GM19438 (cell line): ENCODE measurements at regions not wholly inside any gene's neighbourhood (a gene's known extent, or its start where the extent isn't known, plus 50 kb on each side); places are given as distances from the start of the nearest gene placed in this dataset.
"Not testable (repeated sequence)": the region's sequence is repeated elsewhere in the genome, so short reads cannot be mapped to it uniquely, and the experiment has no call there.

Experiments
- ATAC-seq: cut with Tn5 transposase; IDR thresholded peaks from one replicate; pipeline ENCODE4 v1.9.1; 2021; ENCODE audit warnings: low read depth; ENCODE audit not compliant: unreplicated experiment

DNA sequence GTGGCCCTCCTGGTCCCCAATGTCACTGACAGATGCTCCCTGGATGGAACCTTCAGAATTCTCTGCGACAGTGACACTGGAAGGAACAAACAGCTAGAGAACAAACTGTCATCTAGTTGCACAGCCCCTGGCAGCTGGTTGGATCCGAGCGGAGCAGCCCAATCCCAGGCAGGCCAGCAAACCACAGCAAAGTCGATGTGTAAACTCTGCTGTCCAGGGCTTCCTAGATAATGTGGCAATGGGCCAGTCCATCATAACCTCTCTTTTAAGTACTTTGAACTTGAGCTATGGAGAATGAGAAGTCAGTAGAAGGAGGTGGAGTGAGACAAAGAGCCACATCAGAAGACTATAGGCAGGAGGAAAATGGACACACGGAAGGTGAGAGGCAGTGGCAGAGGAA is 323.0 kb downstream of the CBLN1 start:
- no peak for ATAC-seq

DNA sequence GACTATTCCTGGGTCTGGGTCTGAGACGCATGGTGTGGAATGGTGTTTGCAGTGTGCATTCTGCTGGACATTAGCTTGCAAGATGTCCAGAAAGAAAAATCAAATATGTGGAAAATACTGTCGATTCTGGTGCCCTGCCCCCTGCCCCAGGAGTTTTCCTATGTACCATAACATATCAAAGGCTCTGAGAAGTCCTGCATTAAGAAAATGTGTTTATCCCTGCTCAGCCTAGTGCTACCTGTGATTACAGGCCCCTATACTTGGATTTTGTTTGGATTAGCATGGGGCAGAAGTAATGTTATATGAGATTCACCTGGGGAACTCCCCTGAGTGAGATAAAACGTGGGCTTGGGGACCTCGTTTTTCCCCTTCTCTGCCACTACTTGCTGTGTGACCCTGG is 325.0 kb downstream of the CBLN1 start:
- ATAC-seq: no peak

DNA sequence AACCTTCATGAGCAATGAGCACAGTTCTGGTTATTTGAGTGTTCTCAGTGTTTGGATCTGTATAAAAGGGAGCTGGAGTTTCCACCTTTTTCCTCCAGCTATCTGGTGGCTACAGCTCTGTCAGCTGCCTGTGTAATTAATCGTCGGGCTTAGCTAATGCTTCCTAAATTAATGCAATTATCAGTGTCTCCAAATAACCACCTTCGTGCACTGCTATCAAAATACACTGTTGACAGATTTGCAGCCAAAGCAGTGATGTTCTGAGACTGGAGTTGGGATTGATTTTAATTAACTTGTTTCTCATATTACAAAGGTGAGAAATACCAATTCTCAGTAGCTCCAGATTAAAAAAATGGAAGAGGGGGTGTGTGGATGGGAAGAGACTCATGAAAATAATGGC is 325.8 kb downstream of the CBLN1 start:
- ATAC-seq: no peak

DNA sequence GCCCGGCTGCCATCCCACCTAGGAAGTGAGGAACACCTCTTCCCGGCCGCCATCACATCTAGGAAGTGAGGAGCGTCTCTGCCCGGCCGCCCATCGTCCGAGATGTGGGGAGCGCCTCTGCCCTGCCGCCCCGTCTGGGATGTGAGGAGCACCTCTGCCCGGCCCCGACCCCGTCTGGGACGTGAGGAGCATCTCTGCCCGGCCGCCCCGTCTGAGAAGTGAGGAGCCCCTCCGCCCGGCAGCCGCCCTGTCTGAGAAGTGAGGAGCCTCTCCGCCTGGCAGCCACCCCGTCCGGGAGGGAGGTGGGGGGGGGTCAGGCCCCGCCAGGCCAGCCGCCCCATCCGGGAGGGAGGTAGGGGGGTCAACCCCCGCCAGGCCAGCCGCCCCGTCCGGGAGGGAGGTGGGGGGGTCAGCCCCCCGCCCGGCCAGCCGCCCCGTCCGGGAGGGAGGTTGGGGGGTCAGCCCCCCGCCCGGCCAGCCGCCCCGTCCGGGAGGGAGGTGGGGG is 330.0 kb downstream of the CBLN1 start:
- ATAC-seq: not testable (repeated sequence)

DNA sequence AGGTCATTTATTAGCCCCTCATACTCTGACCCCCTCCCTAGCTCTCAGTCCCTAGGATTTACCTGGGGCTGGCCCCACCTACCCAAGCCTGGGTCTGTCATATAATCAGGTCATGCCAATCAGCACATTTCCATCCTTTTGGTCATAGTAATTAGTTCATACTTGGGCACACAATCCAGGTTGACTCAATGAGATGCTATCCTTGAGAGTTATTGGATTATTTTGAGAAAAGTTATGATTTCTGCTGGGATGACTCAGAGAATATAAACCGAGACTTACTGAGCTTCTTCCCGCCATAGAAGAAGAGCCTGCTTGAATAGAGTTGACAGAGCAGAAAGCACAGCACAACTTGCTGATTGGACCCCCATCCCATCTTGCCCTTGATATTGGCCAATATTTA is 331.5 kb downstream of the CBLN1 start:
- ATAC-seq: no peak

DNA sequence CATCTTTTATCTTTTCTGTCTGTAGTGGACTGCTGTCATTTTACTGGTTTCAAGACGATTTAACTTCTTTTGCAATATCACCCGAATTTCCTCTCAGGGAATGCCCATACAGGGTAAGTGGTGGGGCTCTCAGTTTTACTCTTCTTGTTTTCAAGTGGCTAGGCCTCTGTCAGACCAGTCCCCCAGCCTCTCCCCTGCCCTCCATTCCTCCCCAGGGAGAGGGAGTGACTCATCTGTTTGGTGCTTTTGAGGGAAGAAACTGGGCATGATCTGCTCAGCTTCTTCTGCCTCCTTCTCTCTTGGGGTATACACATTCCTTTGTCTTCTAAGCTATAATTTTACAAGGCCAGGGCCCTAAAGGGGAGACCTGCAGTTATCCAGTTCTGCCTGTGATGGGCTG is 332.0 kb downstream of the CBLN1 start:
- no peak for ATAC-seq

DNA sequence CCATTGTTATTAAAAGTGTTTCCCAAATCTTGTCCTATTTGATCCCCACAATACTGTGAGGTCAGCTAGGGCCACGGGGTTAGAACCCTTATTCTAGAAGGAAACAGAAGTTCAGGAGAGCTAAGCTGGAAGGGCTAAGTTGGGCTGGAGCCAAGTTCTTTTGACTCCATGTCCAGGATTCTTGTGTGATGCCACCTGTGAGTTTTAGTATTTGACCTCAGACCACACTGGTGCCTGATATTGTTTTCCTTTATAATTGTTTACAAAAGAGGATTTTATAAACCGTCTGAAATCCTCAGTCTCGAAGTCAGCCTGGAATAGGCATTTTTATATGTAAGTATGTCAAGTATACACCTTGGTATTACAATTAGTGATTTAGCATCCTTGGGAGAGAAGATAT is 332.7 kb downstream of the CBLN1 start:
- no peak for ATAC-seq

DNA sequence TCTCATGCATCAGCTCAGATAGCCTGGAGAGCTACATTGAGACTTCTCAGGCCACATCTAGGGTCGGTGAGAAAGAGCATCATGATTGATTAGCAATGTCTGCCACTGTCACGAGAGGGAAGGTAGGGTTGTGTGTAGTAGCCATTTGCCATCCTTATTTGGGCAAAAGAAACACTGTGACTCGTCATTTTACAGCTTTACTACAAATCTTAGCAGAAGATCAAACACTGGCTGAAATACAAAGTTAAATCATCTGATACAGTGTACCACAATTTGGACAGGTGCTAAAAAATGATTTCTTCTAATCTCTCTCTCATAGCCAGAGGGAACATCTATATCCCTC is 334.3 kb downstream of the CBLN1 start:
- ATAC-seq: no peak

DNA sequence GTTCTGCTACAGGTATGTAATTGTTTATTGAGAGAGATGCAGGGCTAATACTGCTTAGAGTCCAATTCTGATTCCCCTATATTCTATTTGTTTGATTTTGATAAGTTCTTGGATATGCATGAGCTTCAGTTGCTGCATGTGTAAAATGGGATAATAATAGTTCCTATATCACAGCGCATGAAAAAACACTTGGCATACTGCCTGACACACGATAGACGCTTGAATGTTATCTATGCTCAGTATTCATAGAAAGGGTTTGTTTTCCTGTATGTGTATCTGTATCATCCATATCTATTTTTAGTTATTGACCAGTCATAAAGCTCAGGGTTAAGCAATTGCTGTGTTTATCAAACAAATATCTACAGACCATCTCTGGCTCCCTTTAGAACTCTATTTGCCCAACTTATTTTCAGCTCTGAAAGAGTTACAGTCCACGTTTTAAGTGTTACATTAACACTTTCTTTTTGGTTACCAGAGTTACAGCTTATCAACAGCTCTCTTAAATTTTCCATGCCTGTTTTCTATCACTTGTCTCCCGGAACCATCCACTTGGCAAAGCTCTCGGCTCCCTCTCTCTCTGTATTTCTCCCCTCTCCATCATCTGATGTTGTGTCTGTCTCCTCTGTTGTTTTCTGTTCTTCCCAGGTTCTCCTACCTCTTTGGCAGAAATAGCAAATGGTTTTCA is 334.8 kb downstream of the CBLN1 start:
- ATAC-seq: no peak

DNA sequence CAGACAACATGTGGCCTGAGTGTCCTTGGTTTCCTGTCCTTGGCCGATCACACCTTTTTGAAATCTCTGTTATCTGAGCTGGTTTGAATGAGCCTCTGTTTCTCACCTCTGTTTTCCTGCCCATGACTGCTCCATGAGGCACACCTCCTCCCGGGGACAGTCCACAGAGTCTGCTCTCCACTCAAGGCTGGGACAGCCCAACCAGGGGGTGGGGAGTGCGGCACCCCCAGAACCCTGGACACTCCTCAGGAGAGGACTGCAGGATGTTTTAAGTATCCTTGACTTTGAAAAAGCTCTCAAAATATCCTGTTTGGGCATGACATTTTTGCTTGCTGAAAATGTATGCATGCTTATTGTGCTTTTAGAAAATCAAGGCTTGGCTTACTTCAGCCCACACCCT is 333.0 kb upstream of the N4BP1 start:
- no peak for ATAC-seq

DNA sequence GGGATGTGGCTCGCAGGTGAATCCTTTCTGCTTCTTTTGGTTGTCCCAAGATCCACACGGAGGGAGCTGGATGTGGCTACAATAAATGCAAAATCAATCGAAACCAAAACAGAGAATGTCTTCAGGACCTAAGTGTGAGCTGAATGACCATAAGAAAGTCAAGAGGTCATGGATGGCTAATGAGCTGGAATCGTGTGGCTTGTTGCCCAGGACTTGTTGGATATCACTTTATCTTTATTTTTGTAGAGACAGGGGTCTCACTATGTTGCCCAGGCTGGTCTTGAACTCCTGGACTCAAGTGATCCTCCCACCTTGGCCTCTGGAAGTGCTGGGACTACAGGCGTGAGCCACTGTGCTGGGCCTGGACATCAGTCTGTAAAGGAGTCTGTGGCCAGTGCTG is 326.8 kb upstream of the N4BP1 start:
- no peak for ATAC-seq

DNA sequence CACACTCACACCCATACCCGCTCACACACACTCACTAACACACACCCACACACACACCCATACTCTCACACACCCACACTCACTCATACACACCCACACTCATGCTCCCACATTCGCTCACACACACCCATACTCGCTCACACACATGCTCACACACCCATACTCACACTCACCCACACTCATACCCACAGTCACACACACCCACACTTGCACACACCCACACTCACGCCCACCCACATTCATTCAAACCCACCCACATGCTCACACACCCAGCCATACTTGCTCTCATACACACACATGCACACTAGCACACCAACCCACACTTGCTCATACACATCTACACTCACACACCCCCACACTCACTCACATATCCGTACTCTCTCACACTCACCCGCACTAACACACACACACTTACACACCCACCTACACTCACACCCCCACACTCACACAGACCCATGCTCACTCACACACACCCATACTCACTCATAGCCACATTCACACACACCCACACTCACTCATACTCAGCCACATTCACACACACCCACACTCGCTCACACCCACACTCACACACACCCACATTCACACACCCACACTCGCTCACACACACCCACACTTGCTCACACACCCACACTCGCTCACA is 322.4 kb upstream of the N4BP1 start:
- ATAC-seq: no peak

DNA sequence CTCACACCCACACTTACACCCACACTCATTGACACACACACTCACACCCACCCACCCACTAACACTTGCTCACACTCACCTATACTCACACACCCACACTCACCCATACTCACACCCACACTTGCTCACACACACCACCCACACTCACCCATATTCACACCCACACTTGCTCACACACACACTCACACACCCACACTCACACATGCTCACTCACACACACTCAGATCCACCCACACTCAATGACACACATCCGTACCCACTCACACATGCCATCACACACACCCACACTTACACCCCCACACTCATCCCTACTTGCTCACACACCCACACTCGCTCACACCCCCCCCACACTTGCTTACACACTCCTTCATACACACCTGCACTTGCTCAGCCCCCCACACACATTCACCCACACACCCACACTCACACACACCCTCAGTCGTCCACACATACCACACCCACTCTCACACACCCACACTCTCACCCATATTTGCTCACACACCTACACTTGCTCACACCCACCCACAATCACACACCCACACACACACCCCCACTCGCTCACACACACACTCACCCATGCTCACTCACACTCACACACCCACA is 321.1 kb upstream of the N4BP1 start:
- ATAC-seq: no peak

DNA sequence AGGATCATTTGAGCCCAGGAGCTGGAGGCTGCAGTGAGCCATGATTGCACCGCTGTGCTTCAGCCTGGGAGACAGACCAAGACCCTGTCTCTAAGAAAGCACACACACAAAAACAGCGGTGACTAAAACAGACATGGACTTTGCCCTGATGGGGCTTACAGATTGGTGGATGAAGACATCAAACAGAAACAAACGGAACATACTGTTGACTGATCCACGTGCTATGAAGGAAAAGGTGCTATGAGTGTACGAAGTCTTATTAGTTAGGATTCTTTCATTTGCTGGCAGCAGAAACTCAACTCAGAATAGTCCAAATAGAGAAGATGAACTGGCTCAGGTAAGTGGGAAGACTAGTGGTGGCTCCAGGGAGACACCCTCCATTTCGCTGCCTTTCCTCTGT is 309.8 kb upstream of the N4BP1 start:
- ATAC-seq: no peak

DNA sequence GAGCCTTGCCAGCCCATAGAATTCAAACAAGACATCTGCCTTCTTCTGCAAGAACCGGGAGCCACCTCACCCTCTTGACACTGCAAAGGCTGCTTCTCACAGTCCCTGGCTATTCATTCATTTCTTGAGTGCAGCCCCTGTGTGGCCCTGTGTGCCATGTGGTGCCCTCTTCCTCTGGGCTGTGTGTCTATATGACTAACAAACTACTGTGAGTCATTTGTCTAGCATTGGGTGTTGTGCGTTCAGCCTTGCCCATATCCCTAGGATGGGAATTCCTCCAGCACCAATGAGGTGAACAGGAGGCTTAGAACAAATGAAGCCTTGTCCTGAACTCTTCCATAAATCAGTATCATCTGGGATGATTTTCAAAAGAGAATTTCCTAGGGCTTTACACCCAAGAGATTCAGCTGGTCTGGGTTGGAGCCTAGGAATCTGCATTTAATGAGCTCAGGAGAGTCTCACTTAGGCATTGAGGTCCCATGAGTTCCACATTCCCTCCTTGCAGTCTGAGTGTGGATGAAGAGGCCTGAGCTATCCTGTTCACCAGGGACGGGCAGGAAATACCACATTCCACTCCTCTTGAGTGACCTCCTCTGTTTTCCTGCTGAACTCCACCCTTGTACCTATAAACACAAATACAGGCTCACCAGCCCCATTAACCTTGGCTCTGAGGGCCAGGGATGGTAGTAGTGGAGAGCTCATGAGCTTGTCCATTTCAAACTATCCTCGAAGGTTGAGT is 308.7 kb upstream of the N4BP1 start:
- no peak for ATAC-seq

DNA sequence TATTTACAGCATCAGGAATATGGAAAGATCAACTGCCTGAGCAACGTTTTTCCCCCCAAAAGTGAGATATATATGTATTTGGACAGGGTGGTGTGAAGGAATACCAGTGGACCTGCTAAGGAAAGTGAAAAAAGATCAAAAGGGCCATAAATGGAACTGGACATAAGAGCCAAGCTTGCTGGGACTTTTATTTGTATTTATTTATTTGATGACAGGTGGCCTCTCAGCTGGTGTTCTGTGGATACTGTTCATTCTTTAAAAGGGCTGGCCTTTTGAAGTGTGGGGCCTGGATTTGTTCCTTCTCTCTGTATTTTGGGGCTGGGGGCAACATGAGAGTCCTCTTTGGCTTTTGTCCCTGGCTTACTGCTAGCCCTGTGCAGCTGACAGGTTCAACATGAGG is 306.6 kb upstream of the N4BP1 start:
- no peak for ATAC-seq

DNA sequence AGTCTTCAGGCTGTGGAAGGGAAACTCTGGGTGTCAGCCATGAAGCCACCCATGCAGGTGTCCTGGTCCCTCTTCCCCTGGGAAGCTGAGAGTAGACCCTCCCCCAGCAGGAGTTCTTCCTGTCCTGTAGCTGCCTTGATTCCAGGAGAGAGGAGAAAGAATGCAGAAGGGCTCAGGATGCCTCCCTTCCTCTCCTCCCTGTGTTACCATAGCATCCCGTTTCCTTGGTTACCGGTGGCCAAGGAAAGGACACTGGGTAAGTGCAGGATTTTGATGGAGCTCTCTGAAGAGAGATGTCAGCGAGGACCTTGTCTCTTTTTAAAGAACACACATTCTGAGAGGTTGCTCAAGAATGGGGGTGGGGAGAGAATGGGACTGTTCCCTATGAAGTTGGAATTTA is 304.1 kb upstream of the N4BP1 start:
- ATAC-seq: no peak

DNA sequence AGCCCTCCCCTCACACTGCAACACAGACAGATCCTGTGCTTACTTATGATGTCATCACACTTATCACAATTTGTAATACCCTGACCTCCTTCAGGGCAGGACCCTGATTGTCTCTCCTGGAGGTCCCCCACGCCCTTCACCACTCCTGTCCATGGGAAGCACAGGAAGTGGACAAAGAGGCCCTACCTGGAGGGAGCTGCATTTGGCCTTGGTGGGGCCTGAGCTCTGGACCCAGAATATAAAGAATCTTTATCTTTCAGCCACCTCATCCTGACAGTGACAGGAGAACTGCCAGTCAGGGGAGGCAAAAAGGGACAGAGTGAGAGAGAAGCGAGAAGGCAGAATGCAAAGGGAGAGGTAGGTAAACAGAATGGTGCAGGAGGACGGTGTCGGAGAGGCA is 303.4 kb upstream of the N4BP1 start:
- ATAC-seq: no peak

DNA sequence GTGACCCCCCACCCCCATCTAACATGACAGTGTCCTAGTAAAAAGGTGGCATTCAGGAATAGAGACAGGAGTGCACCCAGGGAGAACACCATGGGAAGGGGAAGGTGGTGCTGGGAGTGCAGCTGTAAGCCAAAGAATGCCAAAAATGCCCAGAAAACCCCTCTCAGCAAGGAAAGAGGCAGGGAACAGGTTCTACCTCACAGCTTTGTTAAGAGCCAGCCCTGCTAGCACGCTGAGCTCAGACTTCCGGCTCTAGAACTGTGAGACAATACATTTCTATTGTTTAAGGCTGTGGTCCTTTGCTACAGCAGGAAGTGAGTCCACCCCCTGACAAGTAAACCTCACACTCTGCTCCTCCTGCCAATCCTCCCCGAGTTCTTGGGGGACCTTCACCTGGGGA is 302.4 kb upstream of the N4BP1 start:
- no peak for ATAC-seq

DNA sequence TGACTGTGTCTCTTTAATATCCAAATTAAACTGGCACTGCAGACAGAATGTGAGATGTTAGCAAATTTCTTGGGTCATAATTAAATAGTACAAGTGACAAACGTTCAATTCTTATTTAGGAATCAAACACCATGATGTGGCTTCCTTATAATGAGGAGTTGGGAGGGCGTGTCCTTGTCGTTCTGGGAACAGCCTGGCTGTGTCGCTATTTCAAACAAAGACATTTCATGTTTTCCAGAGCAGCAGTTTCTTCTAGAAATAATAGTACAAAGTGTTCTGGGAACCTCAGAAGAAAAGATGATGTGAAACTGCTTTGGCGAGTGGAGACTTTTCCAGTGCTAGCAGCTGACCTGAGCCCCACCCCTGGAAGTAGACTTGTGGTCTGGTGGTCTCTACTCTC is 301.7 kb upstream of the N4BP1 start:
- ATAC-seq: no peak

DNA sequence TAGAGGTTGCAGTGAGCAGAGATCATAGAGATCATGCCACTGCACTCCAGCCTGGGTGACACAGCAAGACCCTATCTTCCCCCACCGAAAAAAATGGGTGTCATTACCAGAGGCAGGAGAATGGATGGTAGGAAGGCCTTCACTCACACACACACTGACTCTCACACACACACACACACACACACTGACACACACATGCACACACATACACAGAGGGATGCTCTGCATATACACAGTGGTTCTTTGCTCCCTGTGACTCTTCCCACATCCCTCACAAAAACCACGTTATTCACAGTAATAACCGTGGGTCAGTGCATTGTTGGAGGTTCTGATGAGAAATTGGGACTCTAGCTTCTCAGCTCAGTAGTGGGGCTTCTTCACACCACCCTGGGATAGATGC is 300.2 kb upstream of the N4BP1 start:
- ATAC-seq: no peak

DNA sequence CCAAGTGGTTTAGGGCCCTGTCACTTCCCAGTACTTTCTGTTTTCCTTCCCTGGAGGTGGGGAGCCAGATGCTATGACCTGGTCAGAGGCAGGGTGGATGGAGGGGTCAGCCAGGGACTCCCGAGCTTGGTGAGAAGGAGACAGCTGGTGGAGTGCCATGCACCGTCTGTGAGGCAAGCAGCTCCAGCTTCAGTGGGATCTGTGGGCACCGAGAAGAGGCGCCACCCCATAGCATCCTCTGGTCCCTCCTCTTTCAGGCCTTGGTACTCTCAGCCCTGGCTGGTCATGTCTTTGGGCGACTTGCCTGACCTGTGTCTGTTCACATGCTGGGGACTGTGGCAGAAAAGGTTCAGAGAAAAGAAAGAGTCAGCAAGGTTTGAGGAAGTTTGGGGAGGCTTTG is 299.3 kb upstream of the N4BP1 start:
- no peak for ATAC-seq
